NCI-H1417 (cell line): ENCODE measurements at regions not wholly inside any gene's neighbourhood (a gene's known extent, or its start where the extent isn't known, plus 50 kb on each side); places are given as distances from the start of the nearest gene placed in this dataset.

Experiments
- DNase-seq, 3 experiments: peaks; one replicate each; lab custom pipeline; 2025; lab: John Stamatoyannopoulos, UW

DNA sequence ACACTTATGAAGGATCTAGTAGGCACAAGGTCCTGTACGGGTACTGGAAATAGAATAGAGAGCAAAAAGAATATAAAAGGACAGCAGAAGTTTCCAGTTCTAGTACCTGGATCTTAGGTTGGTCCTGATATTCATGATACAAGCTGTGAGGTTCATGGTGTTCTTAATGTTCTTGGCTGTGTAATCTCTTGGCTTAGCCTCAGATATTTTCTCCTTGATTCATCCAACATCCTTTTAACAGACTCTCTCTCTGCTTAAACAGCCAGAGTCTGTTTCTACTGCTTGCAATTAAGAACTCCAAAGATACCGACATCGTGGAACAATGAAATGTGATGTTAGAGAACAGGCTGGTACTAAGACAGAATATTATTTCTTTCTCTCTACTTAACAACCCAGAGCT, 49.9 kb downstream of the CNTN3 start:
- DNase-seq, result no peak

DNA sequence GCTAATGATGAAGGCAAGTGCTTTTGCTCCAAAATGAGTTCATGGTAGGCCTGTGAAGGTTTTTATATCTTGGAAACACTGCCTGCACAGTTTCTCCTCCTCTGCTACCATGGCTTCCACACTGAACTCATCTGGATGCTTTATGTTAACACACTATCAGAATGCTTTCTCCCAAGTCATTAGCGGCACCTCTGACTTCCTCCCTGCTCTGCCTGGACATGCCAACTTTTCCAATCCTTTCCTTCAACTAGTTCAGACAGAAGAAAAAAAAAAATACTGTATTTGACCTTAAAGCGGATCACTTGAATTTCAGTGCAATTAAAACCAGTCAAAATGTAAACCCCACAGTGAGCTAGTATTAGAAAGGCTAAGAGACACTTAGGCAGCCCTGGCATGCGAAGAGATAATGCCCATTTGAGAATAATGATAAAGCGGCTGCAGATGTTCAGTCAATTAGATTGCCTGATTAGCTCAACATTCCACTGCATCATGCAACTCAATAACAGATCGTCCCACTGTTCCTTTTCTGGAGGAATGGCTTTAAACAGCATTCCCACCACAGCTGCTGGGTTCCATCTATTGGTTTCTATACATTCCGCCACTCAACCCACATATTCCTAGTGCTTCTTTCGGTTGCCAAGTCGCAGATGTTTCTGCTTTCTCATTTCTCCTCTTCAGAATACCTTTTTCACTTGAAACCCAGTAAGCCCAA, 51.7 kb downstream of the CNTN3 start:
- DNase-seq, result peak in 1 of 3 experiments; percentile 46

DNA sequence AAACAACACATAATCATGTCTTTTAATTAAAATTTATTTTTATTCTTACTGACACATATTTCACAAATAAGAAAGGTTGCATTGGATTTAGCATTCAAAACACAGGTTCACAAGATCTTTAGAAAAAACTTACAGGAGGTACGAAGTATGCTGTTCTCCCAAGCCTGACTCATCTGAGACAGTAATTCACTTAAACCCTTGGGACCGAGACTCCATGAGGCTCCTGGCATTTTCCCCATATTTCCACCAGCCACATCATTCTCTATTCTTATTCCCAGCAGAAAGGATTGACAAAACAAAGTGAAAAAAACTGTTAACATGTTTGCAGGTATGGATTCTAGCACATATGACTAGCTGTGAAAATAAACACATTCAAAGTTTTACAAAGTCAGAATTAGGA, 52.6 kb downstream of the CNTN3 start:
- DNase-seq, result peak in 1 of 3 experiments; percentile 74

DNA sequence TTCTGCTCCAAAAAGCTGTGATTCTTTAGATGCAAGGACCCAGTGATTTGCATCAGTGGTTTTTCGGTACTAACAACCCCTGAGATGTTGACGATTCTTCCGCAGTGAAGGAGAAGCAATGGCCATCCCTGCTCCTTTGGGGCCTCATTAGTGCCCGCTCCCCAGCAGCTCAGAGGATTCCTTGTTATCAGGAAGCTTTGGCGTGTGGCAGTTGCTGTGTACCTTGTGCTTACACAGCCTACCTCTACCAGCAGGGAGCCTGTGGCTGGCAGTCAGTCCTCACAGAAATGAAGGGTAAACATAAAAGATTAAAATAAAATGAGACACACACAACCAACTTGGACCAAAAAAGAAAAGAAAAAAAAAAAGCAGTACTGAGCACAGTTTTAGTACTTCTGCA, 55.2 kb downstream of the CNTN3 start:
- DNase-seq, result peak in 2 of 3 experiments; percentile 40 to 66

DNA sequence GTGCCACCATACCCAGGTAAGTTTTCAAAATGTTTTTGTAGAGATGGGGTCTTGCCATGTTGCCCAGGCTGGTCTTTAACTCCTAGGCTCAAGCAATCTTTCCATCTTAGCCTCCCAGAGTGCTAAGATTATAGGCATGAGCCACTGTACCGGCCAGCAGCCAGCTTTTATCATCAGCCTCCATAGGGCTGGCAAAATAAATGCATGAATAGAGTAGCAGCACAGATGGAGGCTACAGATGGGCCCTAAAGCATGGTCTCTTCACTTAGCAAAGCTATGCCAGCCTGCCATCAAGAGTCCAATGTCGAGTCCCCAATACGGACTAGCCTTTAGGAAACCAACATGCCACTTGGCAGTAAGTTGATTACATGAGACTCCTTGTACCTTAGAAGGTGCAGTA, 63.8 kb downstream of the CNTN3 start:
- no peak for DNase-seq

DNA sequence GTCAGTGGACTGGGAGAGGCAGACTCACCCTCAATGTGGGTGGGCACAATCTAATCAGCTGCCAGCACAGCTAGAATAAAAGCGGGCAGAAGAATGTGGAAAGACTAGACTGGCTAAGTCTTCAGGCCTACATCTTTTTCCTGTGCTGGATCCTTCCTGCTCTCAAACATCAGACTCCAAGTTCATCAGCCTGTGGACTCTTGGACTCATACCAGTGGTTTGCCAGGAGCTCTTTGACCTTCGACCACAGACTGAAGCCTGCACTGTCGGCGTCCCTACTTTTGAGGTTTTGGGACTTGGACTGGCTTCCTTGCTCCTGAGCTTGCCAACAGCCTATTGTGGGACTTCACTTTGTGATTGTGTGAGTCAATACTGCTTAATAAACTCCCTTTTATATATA, 68.0 kb downstream of the CNTN3 start:
- DNase-seq, result no peak

DNA sequence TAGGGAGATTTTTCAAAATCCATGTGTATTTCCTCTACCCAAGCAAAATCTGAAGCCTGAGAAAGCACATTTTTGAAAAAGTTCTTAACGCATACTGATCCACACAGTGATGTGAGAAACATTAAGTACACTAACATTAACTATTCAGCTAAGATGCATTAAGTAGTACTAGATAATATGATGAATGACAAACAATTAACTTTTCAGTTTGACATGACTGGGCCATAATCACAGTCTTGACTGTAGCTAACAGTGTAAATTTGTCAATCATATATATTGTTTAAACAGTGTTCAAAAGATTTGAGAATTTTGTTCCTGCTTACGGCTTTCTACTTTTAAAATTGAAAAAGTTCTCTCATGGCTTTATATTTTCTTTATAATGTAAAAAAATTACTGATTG, 72.0 kb downstream of the CNTN3 start:
- DNase-seq, result peak in 1 of 3 experiments; percentile 0

DNA sequence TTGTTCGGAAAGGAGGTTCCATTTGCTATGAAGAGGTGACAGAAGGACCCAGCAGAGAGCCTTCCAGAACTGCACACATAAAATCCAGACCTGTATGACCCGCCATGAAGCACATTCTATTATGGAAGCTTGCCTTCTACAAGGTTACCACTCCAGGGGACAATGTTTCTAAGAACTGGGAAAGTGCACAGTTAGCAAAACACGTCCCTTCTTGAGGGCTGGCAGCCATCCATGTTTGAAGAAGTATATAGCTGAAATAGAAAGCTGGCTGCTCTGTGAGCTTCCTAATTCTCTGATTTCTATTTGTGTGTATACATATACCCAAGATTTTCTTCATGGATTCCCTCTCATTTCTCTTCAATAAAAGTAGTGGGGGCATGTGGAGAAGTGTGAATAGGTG, 74.6 kb downstream of the CNTN3 start:
- DNase-seq, result no peak

DNA sequence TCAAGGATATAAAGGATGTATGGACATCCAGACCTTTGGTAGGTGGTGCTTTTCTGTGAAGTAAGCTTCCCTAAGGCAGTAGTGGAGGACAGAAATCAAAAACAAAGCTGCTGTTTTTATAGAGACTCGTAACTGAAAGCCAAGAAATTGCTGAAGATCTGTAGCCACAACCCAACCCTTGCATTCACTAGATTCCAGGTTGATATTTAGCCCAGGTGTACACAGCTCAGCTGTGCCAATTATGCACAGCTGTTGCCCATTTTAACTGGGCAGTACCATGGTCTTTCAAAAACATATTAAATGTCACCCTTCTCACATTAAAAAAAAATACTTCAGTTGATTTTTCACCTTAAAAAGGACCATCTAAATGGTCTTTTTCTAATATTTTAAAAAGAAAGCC, 75.8 kb downstream of the CNTN3 start:
- DNase-seq, result no peak

DNA sequence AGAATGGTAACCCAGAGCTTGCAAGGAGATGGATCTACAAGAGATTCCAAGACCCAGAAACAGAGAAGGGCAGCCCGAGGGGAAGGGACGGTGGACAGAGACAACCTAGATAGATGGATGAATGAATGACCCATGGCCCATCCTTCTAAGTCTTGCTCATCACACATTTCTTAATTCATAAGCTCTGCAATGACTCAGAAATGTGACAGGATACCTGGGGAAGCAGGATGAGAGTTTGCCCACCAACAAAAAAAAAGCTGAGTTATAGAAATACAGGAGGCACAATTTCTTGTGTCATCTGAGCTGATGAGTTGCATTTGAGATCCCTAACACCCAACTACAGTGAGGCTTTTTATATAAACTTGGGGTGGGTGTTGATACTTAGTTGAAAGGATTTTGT, 76.6 kb downstream of the CNTN3 start:
- no peak for DNase-seq

DNA sequence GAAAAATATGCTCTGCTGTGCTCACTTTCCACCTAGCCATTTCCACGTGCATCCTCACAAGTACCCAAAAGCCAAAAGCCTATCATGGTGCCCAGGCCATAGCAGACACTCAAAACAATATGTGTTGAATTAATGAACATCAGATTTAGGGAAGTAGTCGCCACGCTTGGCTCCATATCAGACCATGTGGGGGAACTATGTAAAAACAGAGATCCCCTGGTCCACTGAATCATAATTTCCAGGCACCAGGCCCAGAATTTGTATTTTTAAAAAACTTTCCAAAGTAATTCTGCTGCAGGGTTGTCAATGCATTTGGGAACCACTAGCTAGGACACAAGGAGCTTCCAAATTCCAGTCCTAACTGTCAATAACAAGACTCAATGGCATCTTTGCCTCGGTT, 77.3 kb downstream of the CNTN3 start:
- no peak for DNase-seq

DNA sequence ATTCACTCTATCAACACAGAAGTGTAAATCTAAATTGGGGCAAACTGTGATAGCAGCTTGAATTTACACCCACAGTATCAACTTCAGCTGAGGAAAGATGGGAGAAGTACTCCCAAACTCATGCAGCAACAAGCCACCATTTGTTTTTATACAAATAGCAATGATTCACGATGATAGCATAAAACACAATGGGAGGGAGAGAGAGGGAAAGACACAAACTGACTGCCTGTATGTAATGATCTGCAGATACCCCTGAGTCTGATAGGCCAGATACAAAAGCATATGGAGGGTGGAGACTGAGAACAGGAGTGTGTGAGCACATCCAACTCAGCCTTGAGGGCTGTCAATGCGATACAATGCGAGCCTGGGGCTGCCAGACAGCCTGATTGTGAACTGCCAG, 79.2 kb downstream of the CNTN3 start:
- no peak for DNase-seq

DNA sequence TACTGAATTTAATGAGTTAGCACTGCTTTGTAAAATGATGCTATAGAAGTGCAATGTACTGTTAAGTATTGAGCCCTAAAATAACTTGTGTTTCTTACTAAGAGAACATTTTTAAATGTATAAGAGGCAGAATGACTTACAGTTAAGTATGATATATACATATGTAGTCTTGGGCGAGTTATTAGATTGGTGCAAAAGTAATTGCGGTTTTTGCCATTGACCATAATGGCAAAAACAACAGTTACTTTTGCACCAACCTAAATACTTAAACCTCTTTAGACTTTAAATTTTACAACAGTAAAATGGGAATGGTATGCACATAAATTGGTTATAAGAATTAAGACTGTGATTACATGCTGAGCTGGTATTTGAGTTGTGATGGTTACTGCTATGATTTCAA, 79.8 kb downstream of the CNTN3 start:
- no peak for DNase-seq

DNA sequence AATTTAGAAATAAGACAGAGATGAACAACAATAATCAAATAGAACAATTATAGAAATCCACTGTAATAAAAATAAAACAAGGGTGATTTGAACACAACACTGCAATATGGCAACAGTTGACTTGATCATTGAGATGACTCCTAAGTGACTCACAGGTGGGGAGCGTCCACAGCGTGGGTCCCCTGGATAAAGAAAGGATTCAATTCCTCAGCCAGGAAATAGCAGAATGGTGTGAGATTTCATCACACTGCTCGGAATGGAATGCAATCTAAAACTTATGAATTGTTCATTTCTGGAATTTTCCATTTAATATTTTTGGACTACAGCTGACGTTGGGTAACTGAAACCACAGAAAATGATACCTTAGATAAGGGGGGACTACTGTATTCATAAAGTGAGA, 82.0 kb downstream of the CNTN3 start:
- DNase-seq, result no peak

DNA sequence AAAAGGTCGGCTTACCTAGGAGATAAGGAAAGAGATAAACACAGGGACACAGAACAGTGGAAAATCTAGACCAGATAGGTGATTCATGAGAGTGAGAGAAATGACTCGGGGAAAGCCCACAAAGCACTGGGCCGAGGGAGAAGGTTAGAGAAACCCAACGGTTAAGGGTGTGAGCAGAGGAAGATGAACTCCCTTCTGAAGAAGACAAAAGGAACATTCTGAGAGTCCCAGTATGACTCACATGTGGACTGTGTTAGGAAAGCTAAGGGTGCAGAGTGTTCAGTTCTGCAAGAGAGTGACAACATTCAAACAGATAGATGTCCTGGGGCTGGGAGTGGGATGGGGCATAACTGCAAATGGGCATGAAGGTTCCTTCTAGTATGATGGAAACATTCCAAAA, 83.0 kb downstream of the CNTN3 start:
- no peak for DNase-seq

DNA sequence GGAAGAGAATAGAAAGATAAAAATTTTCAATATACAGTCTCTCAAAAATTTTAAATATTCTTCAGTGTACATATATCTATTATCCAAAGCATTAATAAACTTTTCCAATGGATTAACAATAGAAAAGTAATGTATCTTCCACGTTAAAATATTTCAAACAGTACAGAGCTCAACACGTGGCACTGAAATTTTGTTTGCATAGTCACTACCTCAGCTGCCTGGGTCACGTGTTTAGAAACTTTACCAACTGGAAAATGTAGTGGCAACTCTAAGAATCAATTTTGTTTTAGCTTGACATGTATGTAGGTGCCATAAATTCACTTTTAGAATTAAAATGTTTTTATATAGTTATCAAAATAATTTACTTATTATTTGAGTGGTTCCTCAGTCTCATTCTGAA, 85.3 kb downstream of the CNTN3 start:
- no peak for DNase-seq

DNA sequence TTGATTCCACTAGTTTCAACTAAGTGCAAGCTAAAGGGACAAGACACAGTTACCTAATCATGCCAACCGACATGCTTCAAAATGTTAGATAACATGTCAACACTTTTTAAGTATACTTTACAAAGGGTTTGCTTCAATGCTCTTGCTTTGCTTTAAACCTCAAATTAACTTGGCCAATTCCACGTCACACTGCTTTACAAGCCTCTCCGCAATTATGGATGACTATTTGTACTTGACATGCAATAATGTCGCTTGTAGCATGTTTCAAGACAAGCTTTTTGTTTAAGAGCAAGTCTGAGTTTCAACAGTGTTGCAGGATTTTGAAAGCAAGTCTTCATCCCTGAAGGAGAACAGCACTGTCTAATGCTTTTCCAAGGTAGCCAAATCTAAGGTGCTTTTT, 86.9 kb downstream of the CNTN3 start:
- no peak for DNase-seq

DNA sequence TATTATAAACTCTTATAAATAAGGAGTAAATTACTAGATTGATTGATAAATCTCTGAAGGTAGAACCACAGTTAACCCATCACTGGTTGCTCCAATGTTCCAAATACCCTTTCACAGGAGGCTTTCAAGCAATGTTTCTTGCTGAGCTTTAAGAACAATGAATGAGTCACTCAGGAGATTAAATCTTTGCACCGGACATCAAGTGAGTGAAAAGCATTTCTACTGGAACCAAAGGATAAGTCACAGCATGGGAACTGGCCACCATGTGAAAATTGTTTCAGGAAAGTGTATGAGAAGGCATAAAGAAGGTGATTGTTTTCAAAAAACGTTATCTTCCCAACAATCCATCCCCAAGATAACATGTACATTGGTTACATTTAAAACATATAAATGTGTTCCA, 90.6 kb downstream of the CNTN3 start:
- no peak for DNase-seq

DNA sequence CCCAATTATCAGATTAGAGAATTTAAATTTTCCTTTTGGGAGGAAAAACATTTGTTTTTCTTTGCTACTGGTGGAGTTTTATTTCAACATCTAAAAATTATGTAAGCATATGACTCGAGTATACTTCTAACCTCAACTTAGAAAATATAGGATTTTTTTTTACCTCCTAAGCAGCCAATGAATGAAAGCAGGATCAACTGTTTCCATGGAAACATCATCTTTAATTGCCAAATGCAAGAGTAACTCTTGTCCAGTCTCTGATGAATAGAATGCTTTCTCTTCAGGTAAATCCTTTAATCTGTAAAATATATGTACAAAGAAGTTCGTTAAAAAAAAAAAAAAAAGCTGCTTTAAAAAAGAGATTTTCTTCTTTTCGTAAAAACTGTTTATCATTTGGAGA, 93.6 kb downstream of the CNTN3 start:
- DNase-seq, result peak in 1 of 3 experiments; percentile 3

DNA sequence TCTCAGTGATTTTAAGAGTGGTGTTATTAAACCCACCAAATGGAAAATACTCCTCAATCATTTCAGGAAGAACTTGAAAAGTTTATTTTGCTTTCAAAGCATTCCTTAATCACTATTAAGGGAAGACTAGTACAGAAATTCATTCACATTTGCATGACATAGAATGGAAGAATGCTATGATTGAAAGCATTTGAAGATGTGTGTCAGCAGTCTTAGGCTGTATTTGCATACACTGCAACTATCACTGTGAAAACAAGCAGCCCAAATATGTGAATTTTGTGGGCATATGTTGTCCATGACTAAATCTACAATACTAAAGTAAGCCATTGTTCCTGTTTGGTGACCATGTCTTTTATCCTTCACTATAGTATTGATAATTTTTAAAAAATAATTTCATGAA, 95.8 kb downstream of the CNTN3 start:
- no peak for DNase-seq

DNA sequence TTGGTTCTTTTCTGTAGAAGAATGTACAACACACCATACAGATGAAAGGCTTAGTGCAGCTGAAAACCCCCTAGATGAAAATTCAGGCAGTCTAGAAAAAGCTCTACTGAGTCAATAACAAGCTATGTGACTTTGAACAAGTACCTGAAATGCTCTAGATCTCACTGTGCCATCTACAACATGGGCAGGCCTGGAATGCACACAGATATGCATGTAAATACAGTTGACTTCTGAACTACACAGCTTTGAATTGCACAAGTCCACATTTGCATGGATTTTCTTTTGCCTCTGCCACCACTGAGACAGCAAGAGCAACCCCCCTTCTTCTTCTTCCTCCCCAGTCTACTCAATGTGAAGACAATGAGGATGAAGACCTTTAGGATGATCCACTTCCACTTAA, 98.4 kb downstream of the CNTN3 start:
- no peak for DNase-seq

DNA sequence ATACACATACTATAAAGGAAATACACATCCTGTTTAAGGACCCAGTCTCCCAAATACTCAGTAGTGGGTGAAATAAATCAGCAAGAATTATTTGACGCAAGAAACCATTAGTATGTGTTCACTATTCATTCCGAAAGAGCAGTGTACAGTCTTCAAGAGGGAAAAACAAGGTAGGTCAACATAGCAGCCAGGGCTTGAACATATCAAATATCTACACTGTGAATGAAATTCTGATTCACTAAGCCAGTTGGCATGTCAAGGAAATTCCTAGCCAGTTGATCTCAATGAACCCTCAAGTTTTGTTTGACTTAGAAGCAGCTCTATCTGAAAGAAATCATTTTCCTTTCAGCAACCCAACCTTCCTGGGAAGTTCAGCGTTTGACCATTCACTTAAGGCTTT, 99.0 kb downstream of the CNTN3 start:
- DNase-seq, result no peak

DNA sequence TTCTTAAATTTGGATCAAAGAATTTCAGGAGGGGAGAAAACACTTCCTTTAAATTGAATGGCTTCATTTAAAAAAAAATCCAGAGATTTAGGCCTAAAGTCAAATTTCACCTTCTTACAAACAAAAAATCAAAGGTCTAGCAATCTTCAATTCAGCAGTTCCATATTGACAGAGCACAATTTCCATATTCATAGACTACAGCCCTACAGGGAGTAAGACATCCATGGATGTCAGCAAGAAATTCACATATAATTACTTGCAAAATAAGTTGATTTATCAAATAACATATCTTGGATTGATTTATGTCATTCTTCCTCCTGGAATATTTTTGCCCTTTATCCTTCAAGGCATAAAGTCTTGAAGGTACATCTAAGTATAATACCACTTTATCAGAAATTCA, 103.4 kb downstream of the CNTN3 start:
- no peak for DNase-seq

DNA sequence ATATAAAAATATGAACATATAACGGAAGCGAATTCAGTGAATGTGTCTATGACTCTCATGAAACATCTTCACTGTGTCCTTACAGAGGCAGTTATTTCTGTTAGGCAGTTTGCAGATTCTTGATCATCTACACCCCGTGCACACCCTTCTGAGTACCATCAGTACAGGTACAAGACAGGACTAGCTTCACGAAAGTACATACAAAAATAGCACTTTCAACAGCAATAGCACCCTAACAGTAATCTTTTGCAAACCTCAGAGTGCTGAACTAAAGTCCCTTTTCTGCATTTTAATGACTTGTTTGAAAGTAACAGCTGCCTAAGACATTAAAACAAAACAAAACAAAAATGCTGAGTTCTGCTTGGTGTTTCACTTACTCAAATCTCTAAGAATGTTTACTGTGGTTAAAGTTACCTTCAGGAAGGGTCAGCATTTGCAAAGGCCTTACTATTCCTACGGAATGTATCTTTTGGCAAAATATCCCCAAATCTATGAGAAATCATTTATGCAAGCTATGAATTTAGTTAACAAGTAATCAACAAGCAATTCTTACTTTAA, 104.1 kb downstream of the CNTN3 start:
- DNase-seq, result no peak
